Gastrocnemius medialis (tissue), 4 donors: ENCODE measurements at regions not wholly inside any gene's neighbourhood (a gene's known extent, or its start where the extent isn't known, plus 50 kb on each side); places are given as distances from the start of the nearest gene placed in this dataset.
"Not testable (repeated sequence)": the region's sequence is repeated elsewhere in the genome, so short reads cannot be mapped to it uniquely, and the experiment has no call there.

Experiments used
- CTCF ChIP-seq, 5 experiments: fragments of 450-650 bp in 3 of 5; fragments of 200-600 bp in 2 of 5; sonication (generic) in 2 of 5; IDR thresholded peaks in 4 of 5; conservative IDR thresholded peaks in 1 of 5; 1 replicate in 4 of 5; 2 replicates in 1 of 5; pipeline ENCODE4 v1.5.1; 2016 to 2019; ENCODE audit warnings: antibody characterized with exemption in 5 of 5, mild to moderate bottlenecking in 3 of 5, moderate library complexity in 3 of 5
- POLR2A ChIP-seq, 2 donors: fragments of 450-650 bp; IDR thresholded peaks; one replicate each; pipeline ENCODE4 v1.6.1; 2017; ENCODE audit warnings: antibody characterized with exemption in 2 of 2, mild to moderate bottlenecking in 2 of 2, moderate library complexity in 2 of 2

DNA sequence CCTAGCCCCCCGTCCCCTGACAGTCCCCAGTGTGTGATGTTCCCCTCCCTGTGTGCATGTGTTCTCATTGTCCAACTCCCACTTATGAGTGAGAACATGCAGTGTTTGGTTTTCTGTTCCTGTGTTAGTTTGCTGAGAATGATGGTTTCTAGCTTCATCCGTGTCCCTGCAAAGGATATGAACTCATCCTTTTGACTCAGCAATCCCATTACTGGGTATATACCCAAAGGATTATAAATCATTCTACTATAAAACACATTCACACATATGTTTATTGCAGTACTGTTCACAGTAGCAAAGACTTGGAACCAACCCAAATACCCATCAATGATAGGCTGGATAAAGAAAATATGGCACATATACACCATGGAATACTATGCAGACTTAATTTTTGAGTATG is 155.1 kb downstream of the SLITRK5 start:
- TF ChIP-seq CTCF (IDR thresholded peaks at IDR 0.05 in 4 of 5, conservative IDR thresholded peaks at IDR 0.05 in 1 of 5); POLR2A (IDR thresholded peaks at IDR 0.05): not testable (repeated sequence)
